ENCODE measurements at regions not wholly inside any gene's neighbourhood (a gene's known extent, or its start where the extent isn't known, plus 50 kb on each side); places are given as distances from the start of the nearest gene placed in this dataset.

- no peak for TF ChIP-seq CTCF (IDR thresholded peaks at IDR 0.05)
- no peak for TF ChIP-seq POLR2AphosphoS5 (IDR thresholded peaks at IDR 0.05; ENCODE audit: low read depth, low read length)
- no peak for TF ChIP-seq TCF7L2 (IDR thresholded peaks at IDR 0.05; ENCODE audit: low read depth, low read length)
Measured at GRCh38 chr22:48961705-48962104, 866.0 kb downstream of the BRD1 start.

All from Panc1 (cell line).